DMS 273 treated with DMSO at 0.1 percent for 48 hours (cell line): ENCODE measurements at regions not wholly inside any gene's neighbourhood (a gene's known extent, or its start where the extent isn't known, plus 50 kb on each side); places are given as distances from the start of the nearest gene placed in this dataset.

Experiments
- DNase-seq: peaks from one replicate; lab custom pipeline; 2025; lab: John Stamatoyannopoulos, UW

DNA sequence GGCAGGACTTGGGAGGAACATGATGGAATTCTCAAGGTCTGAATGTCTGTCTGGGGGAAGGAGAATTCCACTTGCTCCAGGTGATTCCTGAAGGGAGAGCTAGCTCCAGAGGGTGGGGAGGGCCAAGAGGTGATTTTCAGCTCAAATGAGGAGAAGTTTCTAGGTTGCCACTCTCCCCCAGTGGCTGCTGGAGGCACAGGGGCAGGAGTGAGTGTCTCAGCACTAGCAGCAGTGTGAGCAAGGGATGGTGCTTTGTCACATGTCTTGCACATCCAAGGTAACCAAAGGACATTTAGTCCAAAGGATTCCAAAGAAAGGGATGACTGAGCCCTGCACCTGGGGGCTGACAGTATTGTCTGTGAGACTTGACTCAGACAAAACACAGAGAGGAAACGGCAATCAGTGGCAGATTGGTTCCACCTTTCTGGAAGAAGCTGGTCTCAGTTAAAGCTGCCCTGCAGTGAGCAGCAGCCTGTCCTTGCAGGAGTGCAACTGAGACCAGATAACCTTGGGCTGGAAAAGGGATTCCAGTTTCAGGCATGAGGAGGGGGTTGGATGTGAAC is 51.2 kb upstream of the PCBD1 start:
- DNase-seq, result no peak

DNA sequence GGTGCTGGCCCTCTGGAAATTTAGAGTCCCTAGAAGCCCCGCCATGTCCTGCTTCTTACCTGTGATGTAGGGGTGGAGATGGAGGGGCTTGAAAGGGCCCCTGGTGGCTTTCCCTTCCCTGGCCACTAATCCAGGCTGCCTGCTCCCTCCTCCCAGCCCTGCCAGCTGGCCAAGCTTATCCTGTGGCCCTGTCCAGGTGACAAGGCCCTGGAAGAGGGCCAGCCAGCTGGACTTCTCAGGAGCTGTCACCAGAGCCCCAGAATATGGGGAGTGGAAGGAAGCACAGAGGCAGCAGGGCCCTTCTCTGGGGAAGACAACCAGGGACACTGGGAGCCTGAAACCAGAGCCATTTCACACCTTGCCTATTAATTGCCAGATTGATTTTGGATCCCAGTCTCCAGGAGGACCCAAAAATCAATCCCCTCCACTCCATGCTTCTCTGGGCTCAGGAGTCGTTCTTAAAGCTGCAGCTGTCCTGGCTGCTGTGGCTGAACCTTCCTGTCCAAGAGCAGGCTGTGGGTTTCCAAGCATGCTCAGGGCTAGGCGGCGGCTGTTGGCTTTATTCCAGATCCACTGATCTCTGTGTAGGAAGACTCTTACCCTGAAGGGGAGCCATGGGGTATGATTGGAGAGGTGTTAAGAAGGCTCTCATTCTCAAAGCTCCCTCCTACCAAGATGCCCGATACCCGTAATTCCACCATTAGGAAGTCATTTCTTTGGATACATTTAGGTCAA is 52.6 kb upstream of the PCBD1 start:
- no peak for DNase-seq

DNA sequence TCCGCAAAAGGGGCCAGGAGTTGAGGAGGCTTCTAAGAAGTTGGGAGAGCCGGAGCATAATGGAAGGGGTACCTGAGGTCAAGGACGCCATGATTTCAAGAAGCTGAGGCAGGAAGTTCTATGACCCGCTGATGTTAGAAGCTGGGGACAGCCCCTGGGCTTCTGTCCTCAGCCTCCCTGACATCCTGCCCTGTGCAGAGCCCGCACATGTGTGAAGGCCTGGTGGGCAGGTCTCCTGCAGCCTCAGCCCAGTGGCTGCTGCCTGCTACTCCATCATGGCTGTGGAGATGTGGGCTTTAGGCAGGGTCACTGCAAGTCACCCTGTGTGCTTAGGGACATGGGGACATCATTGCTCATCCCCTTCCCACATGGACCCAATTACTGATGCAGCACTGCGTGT is 53.8 kb upstream of the PCBD1 start:
- DNase-seq, result no peak

DNA sequence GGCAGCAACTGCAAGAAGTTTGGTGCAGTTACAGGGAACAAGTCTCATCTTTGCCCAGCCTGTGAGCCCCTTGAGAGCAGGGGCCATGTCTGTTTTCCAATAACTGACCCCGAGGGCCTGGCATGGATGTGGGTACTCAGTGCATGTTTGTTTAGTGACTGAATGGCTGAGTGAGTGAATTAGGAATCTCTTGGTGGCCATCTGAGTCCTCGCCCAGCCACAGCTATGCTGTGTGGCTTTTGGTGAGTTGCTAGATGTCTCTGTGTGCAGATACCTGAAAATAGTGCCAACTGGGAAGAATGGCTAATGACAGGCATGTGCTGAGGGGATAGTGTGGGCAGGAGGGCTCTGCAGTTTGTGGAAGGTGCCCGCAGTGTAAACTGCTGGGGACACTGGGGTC is 54.4 kb upstream of the PCBD1 start:
- no peak for DNase-seq

DNA sequence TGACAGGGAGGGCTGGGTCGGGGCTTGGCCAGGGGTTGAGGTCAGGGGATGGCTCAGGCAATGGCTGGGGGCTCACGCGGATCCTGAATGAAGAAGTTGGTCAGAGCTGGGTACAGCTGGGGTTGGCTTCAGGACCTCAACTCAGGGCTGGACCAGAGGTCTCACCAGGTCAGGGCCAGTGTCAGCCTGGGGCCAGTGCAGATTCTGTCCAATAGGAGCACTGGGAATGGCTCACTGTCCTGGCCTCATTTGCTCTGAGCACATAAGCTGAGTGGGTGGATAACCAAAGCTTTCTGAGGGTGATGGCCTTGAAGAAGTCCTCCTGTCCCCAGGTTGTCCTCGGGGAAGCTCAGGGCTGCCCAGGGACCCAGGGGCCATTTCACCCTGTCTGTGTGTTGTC is 54.9 kb upstream of the PCBD1 start:
- no peak for DNase-seq

DNA sequence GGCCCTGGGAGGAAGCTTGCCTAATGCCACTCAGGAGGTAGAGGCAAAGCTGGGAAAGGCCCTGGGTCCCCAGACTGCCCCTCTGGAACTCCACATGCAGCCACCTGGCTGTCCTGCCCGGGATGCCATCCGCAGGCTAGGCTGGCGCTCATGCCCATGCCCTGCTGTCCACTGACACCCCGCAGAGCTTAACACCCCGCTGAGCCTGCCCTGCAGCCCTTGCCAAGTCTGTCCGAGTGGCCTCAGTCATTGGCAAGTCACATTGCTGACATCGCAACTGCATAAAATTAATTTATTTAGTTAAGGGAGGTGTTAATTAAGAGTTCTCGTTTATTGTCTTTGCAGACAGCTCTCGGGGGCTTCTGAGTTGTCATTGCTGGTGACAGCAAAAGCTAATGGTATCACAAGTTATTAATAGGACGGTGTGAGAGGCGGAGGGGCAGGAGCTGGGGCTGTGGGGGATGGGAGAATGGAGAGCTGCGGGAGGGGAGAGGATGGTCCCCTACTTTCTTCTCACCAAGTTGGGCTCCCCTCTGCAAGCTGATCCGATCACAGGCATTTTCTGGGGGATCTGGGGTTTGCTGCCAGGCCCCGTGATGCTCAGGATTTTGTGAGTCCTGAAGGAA is 55.6 kb upstream of the PCBD1 start:
- DNase-seq, result no peak

DNA sequence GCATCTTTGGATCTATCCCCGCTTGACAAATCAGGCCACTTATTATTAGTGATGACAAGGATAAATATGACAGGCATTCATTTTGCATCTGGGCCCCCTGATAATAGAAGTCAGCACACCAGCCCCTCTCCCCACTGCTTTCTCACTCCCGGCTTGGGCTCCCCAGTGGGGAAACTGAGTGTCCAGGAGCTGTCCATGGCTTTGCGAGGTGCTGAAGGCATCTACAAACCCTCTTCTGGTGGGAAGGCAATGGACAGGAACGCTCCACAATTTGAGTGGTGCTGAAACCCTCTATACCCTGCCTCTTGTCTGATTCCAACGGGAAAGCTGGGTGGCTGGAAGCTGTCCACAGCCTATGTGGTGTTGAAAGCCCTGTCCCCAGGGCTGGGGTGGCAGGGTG is 61.7 kb upstream of the PCBD1 start:
- no peak for DNase-seq

DNA sequence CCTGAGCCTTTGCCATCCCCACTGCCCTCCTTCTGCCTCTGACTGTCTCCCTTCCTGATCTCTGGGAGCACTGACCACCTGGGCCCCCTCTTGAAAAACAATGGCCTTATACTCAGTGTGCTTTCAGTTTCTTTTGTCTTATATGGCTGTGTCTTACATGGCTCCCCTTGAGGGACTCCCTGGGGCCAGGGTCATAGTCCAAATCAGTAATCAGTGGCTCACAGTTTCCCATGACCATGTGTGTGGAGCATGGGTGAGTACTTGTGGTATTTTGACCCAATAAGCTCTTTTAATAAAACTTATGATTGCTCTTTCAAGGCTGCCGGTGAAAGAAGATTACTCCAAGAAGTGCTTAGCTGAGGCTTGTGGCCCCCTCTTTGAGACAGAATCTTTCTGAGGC is 62.4 kb upstream of the PCBD1 start:
- no peak for DNase-seq

DNA sequence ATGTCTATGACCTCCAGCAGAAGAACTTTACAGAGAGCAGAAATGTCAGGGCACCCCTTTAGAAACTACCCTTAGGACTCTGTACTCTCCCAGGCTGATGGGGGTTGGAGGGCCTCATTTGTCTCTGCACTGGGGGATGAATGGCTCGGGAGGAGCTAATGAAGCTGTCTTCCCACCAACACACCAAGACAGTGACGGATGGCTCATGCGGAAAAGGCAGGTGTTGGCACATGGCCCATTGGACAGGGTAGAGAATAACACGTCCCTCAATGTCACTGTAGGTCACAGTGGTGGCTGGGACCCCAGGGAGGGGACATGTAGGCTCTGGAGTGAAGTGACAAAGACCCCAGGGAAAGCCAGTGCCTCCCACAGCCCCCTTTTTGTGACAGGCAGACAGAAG is 64.0 kb upstream of the PCBD1 start:
- DNase-seq, result no peak

DNA sequence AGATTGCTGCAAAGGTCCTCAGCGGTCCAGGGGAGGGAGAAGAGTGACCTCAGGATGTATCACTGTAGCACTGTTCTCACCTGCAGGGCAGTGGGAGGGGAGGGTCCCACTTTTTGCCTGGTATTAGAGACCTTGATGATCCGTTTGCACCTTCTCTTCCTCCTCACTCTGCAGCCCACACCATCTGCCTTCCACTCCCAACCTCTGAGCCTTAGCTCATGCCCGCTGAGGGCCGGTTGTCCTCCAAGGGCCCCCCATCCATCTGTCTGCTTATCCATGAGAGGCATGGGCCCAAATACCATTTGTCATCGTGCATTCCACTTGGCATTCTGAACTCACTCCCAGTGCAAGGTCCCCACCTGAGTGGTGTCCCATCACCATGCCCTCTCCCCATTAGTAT is 64.6 kb upstream of the PCBD1 start:
- DNase-seq, result no peak

DNA sequence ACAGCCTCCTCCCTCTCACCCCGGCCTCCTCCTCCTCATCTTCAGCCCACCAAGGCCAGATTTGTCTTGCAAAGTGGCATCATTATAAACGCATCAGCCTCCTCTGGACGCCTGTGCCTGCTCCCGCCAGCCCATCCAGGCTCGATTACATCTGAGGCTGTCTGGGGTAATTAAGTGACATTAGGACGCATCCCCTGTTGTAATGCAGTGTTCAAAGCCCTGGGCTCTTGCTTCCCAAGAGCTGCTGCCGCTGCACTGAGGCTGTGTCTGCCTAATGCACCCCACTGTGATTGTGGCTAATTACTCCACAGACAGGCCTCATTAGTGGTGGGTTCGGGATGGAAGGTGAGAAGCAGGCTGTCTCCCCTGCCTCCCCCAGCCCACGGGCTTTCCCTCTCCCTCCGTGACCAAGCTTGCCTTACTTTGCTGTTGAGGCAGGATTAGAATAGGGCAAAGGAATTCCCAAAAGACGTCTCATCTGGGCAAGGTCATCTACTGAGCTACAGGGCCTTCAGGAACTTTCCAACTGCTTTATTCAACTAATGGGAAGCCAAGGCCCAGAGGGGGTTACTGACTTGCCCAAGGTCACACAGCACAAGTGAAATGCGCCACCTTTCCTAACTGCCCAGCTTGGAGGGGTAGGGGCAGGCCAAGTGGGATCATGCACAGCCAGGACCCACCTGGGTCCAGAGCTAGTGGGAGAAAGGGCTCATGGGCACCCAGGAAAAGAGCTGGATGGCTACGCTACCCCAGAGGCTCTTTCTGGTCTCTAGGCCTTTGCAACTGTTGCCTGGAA is 66.2 kb upstream of the PCBD1 start:
- DNase-seq, result no peak

DNA sequence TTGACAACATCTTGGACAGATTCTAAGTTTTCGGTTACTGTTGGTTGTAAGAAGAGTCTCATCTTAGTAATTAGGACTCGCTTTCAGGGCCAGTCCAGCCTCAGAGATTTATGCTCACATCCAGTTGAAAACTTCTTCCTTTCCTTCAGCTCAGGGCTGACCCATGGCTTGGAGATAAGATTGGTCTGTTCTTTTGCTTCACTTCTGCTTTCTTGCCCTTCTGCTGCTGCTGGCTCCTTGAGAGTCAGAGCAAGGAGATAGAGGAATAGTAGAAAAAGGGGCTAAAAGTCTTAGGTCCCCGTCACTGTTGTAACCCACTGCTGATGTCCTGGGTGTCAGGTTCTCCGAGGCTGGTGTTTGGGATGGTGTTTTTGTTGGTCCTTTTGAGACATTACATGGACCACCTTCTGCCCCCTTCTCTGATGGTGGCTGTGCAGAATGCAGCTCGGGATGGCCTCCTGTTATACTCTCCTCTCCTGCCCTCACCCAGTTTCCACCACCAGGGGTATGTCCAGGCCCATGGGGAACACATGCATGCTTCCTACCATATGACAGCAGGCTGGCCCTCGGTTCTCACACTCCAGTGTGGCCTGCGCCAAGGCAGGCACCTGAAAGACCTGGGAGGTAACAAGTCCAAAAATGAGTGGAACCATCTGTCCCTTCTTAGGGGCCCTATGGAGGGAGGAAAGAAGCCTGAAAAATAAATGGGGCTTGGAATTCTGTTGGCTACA is 67.8 kb upstream of the PCBD1 start:
- DNase-seq, result no peak

DNA sequence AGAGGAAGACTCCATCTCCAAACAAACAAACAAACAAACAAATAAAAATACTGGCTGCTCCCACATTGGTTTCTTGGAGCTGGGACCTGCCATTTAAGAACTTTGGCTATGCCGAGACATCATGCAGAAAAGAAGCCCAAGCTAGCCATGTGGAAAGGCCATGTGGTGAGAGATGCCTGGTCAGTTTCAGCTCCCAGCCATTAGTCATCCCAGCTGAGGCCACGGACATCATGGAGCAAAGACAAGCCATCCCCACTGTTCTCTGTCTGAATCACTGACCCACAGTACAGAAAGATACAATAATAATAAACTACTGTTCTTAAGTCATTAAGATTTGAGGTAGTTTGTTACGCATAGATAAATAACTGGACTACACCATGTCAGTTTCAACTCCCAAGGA is 70.0 kb upstream of the PCBD1 start:
- no peak for DNase-seq

DNA sequence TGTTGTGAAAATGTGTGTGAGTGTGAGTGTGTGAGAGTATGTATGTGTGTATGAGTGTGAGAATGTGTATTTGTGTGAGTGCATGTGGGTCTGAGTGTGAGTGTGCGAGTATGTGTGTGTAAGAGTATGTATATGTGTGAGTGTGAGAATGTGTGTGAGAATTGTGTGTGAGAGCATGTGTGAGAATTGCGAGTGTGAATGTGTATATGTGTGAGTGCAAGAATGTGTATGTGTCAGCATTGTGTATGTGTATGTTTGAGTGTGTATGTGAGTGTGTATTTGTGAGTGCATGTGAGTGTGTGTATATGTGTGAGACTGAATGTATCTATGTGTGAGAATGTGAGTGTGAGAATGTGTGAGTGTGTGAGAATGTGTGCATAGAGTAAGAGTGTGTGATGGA is 72.0 kb upstream of the PCBD1 start:
- no peak for DNase-seq

DNA sequence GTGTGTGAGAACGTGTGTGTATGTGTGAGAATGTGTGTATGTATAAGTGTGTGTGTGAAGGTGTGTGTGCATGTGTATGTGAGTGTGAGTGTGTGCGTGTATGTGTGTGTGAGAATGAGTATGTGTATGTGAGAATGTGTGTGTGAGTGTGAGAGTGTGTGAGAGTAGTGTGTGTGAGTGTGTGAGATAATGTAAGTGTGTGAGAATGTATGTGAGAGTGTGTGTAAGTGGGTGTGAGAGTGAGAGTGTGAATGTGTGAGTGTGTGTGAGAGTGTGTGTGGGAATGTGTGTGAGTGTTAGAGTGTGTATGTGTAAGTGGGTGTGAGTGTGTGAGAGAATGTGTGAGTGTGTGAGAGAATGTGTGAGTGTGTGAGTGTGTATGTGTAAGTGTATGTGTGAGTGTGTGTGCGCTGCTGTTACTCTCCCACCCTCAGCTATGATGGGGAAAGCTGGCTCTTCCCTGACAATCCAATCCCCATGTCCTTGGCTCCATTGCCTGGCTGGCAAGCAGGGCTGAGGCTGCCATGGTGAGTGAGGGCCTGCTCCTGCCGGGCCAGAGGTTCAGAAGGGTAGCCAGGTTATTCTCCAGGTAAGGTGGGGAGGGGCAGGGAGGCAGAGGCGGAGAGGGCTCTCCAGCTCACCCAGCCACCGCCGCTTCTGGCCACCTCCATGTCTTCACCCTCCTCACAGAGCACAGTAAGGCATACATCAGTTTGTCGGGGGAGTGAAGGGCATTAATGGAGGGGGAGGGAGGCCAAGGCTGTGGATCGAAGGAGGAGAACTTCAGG is 72.6 kb upstream of the PCBD1 start:
- DNase-seq, result no peak

DNA sequence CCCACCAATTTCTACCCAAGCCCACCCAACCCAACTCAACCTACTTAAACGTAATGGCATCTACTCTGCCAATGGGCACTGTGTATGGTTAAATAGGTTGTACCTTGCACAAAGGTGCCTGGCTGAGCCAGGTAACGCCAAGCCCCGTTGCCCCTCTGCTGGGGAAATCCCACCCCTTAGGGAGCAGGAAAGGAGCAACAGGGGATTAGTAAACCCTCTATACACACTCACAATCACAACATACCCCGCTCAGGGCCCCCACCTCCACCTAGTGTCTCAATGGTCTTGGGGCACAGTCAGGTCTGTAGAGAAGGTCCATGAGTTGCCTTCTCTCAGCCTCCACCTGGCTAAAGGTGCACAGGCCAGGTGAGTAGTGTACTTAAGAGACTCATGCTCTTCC is 74.3 kb upstream of the PCBD1 start:
- DNase-seq, result no peak

DNA sequence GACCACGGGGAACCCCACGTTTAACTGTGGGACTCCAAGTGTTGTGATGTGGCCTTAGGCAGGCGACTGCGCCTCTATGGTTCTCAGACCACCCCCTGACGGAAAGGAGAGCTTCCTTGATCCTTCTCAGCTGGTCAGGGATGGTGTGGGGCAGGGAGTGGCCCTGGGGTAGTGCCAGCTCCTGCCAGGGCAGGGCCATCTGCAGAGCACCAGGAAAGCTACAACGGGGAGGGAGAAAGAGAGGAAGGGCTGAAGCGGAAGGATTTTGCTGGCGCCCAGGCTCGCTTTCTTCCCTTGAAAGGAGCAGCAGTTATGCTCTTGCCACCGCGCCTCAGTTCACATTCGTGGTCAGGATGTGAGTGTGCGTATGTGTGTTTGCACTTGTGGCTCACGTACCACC is 74.9 kb upstream of the PCBD1 start:
- DNase-seq, result no peak

DNA sequence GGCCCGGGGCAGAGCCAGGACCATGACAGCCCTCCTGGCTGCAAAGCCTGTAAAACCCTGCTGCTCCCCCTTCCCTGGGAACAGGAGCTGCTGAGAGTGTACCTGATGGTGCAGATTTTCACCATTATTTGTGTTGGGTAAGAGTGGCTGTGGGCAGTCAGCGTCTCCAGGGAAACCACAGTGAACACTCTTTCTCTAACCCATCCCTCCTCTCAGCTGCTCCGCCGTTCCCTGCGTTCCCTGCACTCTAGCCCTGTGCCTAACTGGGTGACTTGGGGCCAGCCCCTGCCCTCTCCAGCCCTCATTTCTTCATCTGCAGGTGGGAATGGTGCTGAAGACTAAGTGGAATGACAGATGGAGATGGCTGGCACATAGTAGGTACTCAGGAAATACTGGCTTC is 75.9 kb upstream of the PCBD1 start:
- no peak for DNase-seq

DNA sequence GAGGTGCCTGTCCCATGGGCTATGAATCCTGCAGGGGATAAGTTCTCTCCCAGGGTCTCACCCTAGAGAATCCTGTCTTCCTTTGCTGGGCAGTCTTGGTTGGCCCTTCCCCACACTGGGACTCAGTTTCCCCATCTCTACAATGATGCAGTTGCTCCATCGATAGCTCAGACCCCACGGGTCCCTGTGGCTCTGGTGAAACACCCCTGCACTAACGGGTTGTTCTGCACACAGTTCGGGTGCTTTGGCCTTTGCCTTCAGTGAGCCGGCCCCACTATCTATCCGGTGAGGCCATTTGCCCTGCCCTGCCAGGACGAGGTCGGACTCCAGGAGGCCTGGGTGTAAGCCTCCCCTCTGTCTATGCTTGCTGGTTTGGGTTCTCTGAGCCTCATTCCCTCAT is 76.5 kb upstream of the PCBD1 start:
- no peak for DNase-seq

DNA sequence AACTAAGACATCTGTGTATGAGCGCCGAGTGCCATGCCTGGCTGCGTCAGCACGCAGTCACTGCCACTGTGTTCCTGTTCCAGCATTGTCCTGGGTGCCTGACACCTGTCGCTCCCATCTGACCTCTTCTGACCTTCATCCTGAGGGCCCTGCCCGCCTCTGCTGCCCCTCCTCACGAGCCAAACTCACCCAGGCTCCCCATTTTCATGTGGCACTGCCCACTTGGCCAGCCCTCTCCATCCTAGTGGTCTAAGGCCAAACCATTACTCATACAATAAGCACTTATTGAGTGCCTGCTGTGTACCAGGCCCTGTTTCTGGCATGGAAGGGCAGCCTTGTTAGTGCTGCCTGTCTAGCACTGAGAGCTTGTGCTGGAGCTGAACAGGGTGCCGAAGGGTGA is 77.2 kb upstream of the PCBD1 start:
- DNase-seq, result no peak
